HFFc6 (cell line): ENCODE measurements at regions not wholly inside any gene's neighbourhood (a gene's known extent, or its start where the extent isn't known, plus 50 kb on each side); places are given as distances from the start of the nearest gene placed in this dataset.

Source experiments
- DNase-seq: peaks from one replicate; pipeline ENCODE4 v3.0.0-alpha.2; 2018
- H3K27ac Mint-ChIP-seq: 2 replicates; pipeline ENCODE4 v1.8.0; 2020; ENCODE audit warnings: mild to moderate bottlenecking, mixed read lengths
- H3K27me3 Mint-ChIP-seq: 2 replicates; pipeline ENCODE4 v1.8.0; 2021; ENCODE audit warnings: mild to moderate bottlenecking, moderate library complexity, mixed read lengths; ENCODE audit not compliant: insufficient read depth
- H3K36me3 Mint-ChIP-seq: 2 replicates; pipeline ENCODE4 v1.8.0; 2021; ENCODE audit warnings: low read depth, mixed read lengths
- H3K4me1 Mint-ChIP-seq: 2 replicates; pipeline ENCODE4 v1.8.0; 2020; ENCODE audit warnings: low read depth, mixed read lengths
- H3K4me3 Mint-ChIP-seq: 2 replicates; pipeline ENCODE4 v1.8.0; 2020; ENCODE audit warnings: mild to moderate bottlenecking, moderate library complexity, mixed read lengths
- H3K9me3 Mint-ChIP-seq: 2 replicates; pipeline ENCODE4 v1.8.0; 2020; ENCODE audit warnings: mild to moderate bottlenecking, mixed read lengths
- TF ChIP-seq, protein P1 (sequence below): fragments of 200-600 bp; sonication (generic); IDR thresholded peaks from 2 replicates; pipeline ENCODE4 v1.5.0; 2021; ENCODE audit warnings: antibody characterized with exemption, mild to moderate bottlenecking

DNA sequence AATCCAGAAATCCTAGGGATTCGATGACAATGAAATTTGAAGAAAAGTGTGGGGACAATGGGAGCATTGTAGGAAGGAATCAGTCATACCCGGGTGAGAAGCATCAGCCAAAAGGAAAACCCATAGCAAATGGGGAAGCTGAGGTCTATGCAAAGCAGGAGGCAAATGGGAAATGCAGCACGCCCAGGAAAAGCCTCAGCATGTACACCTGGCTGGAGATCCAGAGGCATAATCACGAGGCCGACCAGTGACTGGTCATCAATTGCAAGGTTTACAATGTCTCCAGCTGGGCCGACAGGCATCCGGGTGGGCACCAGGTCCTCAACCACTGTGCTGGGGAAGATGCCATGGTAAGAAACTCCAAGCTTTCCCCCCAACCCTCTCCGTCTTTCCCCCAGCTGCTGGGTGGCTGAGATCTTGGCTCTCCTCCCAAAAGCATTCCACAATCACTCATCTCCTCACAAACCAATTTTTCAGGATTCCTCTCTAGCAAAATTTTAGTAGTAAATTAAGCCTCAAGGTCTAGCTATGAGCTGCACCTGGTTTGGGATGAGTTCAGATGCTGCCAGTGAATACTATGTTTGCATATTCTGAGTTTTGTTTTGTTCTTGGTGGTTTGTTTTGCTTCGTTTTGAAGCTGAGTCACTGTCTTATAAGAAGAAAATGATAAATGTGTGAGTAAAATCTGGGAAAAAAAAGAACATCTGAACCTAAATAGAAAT is 98.0 kb upstream of the OR5AK2 start:
- TF ChIP-seq, protein P1, sequence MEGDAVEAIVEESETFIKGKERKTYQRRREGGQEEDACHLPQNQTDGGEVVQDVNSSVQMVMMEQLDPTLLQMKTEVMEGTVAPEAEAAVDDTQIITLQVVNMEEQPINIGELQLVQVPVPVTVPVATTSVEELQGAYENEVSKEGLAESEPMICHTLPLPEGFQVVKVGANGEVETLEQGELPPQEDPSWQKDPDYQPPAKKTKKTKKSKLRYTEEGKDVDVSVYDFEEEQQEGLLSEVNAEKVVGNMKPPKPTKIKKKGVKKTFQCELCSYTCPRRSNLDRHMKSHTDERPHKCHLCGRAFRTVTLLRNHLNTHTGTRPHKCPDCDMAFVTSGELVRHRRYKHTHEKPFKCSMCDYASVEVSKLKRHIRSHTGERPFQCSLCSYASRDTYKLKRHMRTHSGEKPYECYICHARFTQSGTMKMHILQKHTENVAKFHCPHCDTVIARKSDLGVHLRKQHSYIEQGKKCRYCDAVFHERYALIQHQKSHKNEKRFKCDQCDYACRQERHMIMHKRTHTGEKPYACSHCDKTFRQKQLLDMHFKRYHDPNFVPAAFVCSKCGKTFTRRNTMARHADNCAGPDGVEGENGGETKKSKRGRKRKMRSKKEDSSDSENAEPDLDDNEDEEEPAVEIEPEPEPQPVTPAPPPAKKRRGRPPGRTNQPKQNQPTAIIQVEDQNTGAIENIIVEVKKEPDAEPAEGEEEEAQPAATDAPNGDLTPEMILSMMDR = no peak
- no peaks in the 10 kb centered on the region for H3K27me3 Mint-ChIP-seq
- no peaks in the 10 kb centered on the region for H3K4me1 Mint-ChIP-seq
- no peak overlapping the region for H3K4me3 Mint-ChIP-seq
- no peaks in the 10 kb centered on the region for H3K9me3 Mint-ChIP-seq
- no peaks in the 10 kb centered on the region for H3K36me3 Mint-ChIP-seq
- no peak overlapping the region for H3K27ac Mint-ChIP-seq
- DNase-seq = no peak

DNA sequence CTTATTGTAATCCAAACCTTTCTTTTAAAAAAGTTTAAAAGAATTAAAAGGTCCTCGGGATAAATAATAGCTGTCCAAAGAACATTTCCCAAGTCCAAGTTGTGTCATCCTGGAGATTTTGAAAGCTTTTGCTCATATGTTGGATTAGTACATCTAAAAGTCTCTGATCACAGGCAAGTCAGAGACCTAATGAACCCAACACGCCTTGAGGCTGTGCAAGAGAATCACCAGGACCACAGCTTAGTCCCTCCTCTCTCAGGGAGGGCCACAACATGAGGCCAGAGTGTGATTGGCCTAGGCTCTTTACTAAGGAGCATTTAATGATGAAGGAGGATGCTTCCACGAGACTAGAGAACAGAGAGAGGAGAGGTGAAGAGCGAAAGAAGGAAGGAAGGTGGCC is 98.7 kb upstream of the OR5AK2 start:
- Mint-ChIP-seq H3K36me3 (no peaks in the 10 kb centered on the region), H3K9me3 (no peaks in the 10 kb centered on the region), H3K27me3 (no peaks in the 10 kb centered on the region), H3K4me3 (no peak overlapping the region), H3K27ac (no peak overlapping the region), H3K4me1 (no peaks in the 10 kb centered on the region)
- TF ChIP-seq, protein P1 = no peak
- no peak for DNase-seq

GRCh38 chr11:56887940-56888339 is 100.8 kb upstream of the OR5AK2 start:
- H3K4me3 Mint-ChIP-seq = no peak overlapping the region
- TF ChIP-seq, protein P1 = no peak
- no peaks in the 10 kb centered on the region for H3K27me3 Mint-ChIP-seq
- no peaks in the 10 kb centered on the region for H3K4me1 Mint-ChIP-seq
- DNase-seq = no peak
- H3K36me3 Mint-ChIP-seq = no peaks in the 10 kb centered on the region
- no peak overlapping the region for H3K27ac Mint-ChIP-seq
- H3K9me3 Mint-ChIP-seq = no peaks in the 10 kb centered on the region

- TF ChIP-seq, protein P1 = no peak
- no peak overlapping the region for H3K27ac Mint-ChIP-seq
- no peak for DNase-seq
- H3K4me1 Mint-ChIP-seq = no peaks in the 10 kb centered on the region
- H3K4me3 Mint-ChIP-seq = no peak overlapping the region
- no peaks in the 10 kb centered on the region for H3K36me3 Mint-ChIP-seq
- no peaks in the 10 kb centered on the region for H3K27me3 Mint-ChIP-seq
- H3K9me3 Mint-ChIP-seq = no peaks in the 10 kb centered on the region
These were observed 102.3 kb upstream of the OR5AK2 start for GRCh38 chr11:56886455-56886854.

DNA sequence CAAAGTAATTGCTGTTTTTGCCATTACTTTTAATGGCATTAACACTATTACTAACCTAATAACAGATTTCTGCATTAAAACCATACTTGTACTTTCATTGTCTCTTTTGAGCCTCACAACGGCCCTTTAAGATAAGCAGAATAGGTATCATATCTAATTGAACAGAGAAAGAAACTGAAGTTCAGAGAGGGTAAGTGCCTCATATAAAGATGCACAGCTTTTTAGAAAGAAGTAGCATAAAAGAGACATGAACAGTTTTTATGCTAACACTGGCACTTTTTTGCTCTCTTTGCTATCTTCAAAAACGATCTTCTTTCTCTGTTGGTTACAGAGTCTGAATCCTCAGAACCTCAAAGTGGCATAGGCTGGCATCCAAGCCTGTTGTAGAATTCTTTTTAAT is 102.9 kb upstream of the OR5AK2 start:
- no peaks in the 10 kb centered on the region for H3K27me3 Mint-ChIP-seq
- H3K4me3 Mint-ChIP-seq = no peak overlapping the region
- no peak for DNase-seq
- no peak overlapping the region for H3K27ac Mint-ChIP-seq
- no peaks in the 10 kb centered on the region for H3K36me3 Mint-ChIP-seq
- H3K4me1 Mint-ChIP-seq = no peaks in the 10 kb centered on the region
- TF ChIP-seq, protein P1 = no peak
- H3K9me3 Mint-ChIP-seq = no peaks in the 10 kb centered on the region
